ENCODE measurements at regions not wholly inside any gene's neighbourhood (a gene's known extent, or its start where the extent isn't known, plus 50 kb on each side); places are given as distances from the start of the nearest gene placed in this dataset.

- Histone ChIP-seq H3K27ac (no peak overlapping the region), H3K36me3 (no peaks in the 10 kb centered on the region), H3K27me3 (no peaks in the 10 kb centered on the region), H3K9me3 (no peaks in the 10 kb centered on the region), H3K4me1 (no peaks in the 10 kb centered on the region), H3K4me3 (no peak overlapping the region)
- intact Hi-C loops (cut with DNase I) = no loop called here
- DNase-seq (ENCODE audit: extremely low spot score in 2 of 2) = no peak
- TF ChIP-seq POLR2AphosphoS5 (IDR thresholded peaks at IDR 0.05; ENCODE audit: insufficient read depth in 1 of 2, low read depth in 1 of 2) = no peak
- no peak for TF ChIP-seq CTCF (IDR thresholded peaks at IDR 0.05)
- no peak for TF ChIP-seq POLR2A (IDR thresholded peaks at IDR 0.05)
Measured at GRCh38 chr5:18220631-18221030, 586.4 kb downstream of the TAF11L14 start.

- no peaks in the 10 kb centered on the region for H3K4me1 ChIP-seq
Measured at GRCh38 chr5:18236386-18236785, 602.1 kb downstream of the TAF11L14 start.

GRCh38 chr5:18238321-18238720, 604.1 kb downstream of the TAF11L14 start:
- Histone ChIP-seq H3K36me3 (no peaks in the 10 kb centered on the region), H3K4me1 (no peaks in the 10 kb centered on the region)
- intact Hi-C loops (cut with DNase I) = no loop called here

More at GRCh38 chr5:18236386-18236785, 602.1 kb downstream of the TAF11L14 start:
- H3K27ac ChIP-seq = no peak overlapping the region
- no peaks in the 10 kb centered on the region for H3K36me3 ChIP-seq
- no peak for DNase-seq (ENCODE audit: extremely low spot score in 2 of 2)
- intact Hi-C loops (cut with DNase I) = no loop called here
- no peaks in the 10 kb centered on the region for H3K27me3 ChIP-seq
- no peak for TF ChIP-seq POLR2AphosphoS5 (IDR thresholded peaks at IDR 0.05; ENCODE audit: insufficient read depth in 1 of 2, low read depth in 1 of 2)
- TF ChIP-seq CTCF (IDR thresholded peaks at IDR 0.05) = no peak
- TF ChIP-seq POLR2A (IDR thresholded peaks at IDR 0.05) = no peak
- no peaks in the 10 kb centered on the region for H3K9me3 ChIP-seq
- no peak overlapping the region for H3K4me3 ChIP-seq

GRCh38 chr5:18240971-18241370, 606.7 kb downstream of the TAF11L14 start:
- Histone ChIP-seq H3K4me3 (no peak overlapping the region), H3K9me3 (no peaks in the 10 kb centered on the region), H3K36me3 (no peaks in the 10 kb centered on the region), H3K4me1 (no peaks in the 10 kb centered on the region), H3K27ac (no peak overlapping the region), H3K27me3 (no peaks in the 10 kb centered on the region)
- DNase-seq (ENCODE audit: extremely low spot score in 2 of 2) = no peak
- intact Hi-C loops (cut with DNase I) = no loop called here
- no peak for TF ChIP-seq CTCF (IDR thresholded peaks at IDR 0.05)
- no peak for TF ChIP-seq POLR2A (IDR thresholded peaks at IDR 0.05)
- TF ChIP-seq POLR2AphosphoS5 (IDR thresholded peaks at IDR 0.05; ENCODE audit: insufficient read depth in 1 of 2, low read depth in 1 of 2) = no peak

More at GRCh38 chr5:18238321-18238720, 604.1 kb downstream of the TAF11L14 start:
- Histone ChIP-seq H3K9me3 (no peaks in the 10 kb centered on the region), H3K4me3 (no peak overlapping the region), H3K27me3 (no peaks in the 10 kb centered on the region), H3K27ac (no peak overlapping the region)
- TF ChIP-seq CTCF (IDR thresholded peaks at IDR 0.05) (no peak), POLR2AphosphoS5 (IDR thresholded peaks at IDR 0.05; ENCODE audit: insufficient read depth in 1 of 2, low read depth in 1 of 2) (no peak), POLR2A (IDR thresholded peaks at IDR 0.05) (no peak)
- no peak for DNase-seq (ENCODE audit: extremely low spot score in 2 of 2)

GRCh38 chr5:18243846-18244245, 609.6 kb downstream of the TAF11L14 start:
- Histone ChIP-seq H3K36me3 (no peaks in the 10 kb centered on the region), H3K27ac (no peak overlapping the region), H3K9me3 (no peaks in the 10 kb centered on the region), H3K27me3 (no peaks in the 10 kb centered on the region), H3K4me3 (no peak overlapping the region), H3K4me1 (no peaks in the 10 kb centered on the region)
- no peak for TF ChIP-seq POLR2A (IDR thresholded peaks at IDR 0.05)
- TF ChIP-seq POLR2AphosphoS5 (IDR thresholded peaks at IDR 0.05; ENCODE audit: insufficient read depth in 1 of 2, low read depth in 1 of 2) = no peak
- no peak for TF ChIP-seq CTCF (IDR thresholded peaks at IDR 0.05)
- no peak for DNase-seq (ENCODE audit: extremely low spot score in 2 of 2)
- intact Hi-C loops (cut with DNase I) = no loop called here

Data from vagina (tissue), 2 donors.